GM12878 (cell line): ENCODE measurements at regions not wholly inside any gene's neighbourhood (a gene's known extent, or its start where the extent isn't known, plus 50 kb on each side); places are given as distances from the start of the nearest gene placed in this dataset.

Experiments used
- ATAC-seq: fragments of 200-7000 bp; cut with Tn5 transposase; 3 replicates; pipeline ENCODE4 v1.9.1; 2020; ENCODE audit warnings: mild to moderate bottlenecking, moderate library complexity
- BruUV-seq: library from RNA; stranded (reverse); fragments of 400-500 nt; replicated peaks from 2 replicates; lab custom pipeline; 2021; lab: Mats Ljungman, UMichigan
- CTCF ChIA-PET: fragments of 300-600 bp; sonication (Branson Sonifier 250); formaldehyde crosslinking; extraction: SDS; loops from one replicate; lab custom pipeline; 2021; ENCODE audit warnings: inconsistent platforms; lab: Yijun Ruan, JAX
- POLR2A ChIA-PET: fragments of 350-600 bp; formaldehyde crosslinking; extraction: SDS; loops from one replicate; lab custom pipeline; 2021; ENCODE audit warnings: inconsistent platforms; lab: Charles Lee
- RAD21 ChIA-PET: fragments of 300-600 bp; sonication (Branson Sonifier 250); formaldehyde crosslinking; loops from one replicate; lab custom pipeline; 2023; ENCODE audit warnings: antibody characterized with exemption; ENCODE audit not compliant: unreplicated experiment; lab: Charles Lee
- SMC1A ChIA-PET: fragments of 300-600 bp; sonication (Branson Sonifier 250); formaldehyde crosslinking; loops from one replicate; lab custom pipeline; 2023; ENCODE audit not compliant: unreplicated experiment, uncharacterized antibody; lab: Charles Lee
- DNase-seq: peaks from one replicate; pipeline ENCODE4 v3.0.0-alpha.2; 2011; ENCODE audit warnings: low read depth, low spot score
- FAIRE-seq: peaks from 3 replicates; lab custom pipeline; 2011; peaks lifted over from hg19 to GRCh38; lab: Jason Lieb, UNC
- H2AFZ ChIP-seq: 2 replicates; pipeline ENCODE4 v1.6.0; 2011; ENCODE audit warnings: low read depth, low read length, control low read depth; ENCODE audit not compliant: control insufficient read depth
- H3K27ac ChIP-seq: 2 replicates; pipeline ENCODE4 v1.5.1; 2011; ENCODE audit warnings: control low read depth; ENCODE audit not compliant: control insufficient read depth, insufficient read depth
- H3K27me3 ChIP-seq, 2 experiments: replicated peaks in 1 of 2; 2 replicates each; pipeline versions ENCODE4 v1.6.0 to v1.6.1; 2011; ENCODE audit warnings: low read length in 1 of 2; ENCODE audit not compliant: control insufficient read depth in 2 of 2, insufficient read depth in 2 of 2
- H3K36me3 ChIP-seq, 2 experiments: 2 replicates each; pipeline ENCODE4 v1.5.1; 2011; ENCODE audit warnings: low read length in 1 of 2; ENCODE audit not compliant: control insufficient read depth in 2 of 2, insufficient read depth in 2 of 2
- H3K4me1 ChIP-seq: 2 replicates; pipeline ENCODE4 v1.6.1; 2011; ENCODE audit warnings: mild to moderate bottlenecking, low read length, moderate library complexity, mixed read lengths; ENCODE audit not compliant: control insufficient read depth, insufficient read depth
- H3K4me2 ChIP-seq: 2 replicates; pipeline ENCODE4 v1.6.0; 2011; ENCODE audit warnings: control low read depth; ENCODE audit not compliant: control insufficient read depth, insufficient read depth
- H3K4me3 ChIP-seq: fragments of 200-600 bp; sonication (generic); 2 replicates; pipeline ENCODE4 v1.5.1; 2016
- H3K79me2 ChIP-seq: 2 replicates; pipeline ENCODE4 v1.6.0; 2011; ENCODE audit warnings: low read length; ENCODE audit not compliant: control insufficient read depth, insufficient read depth
- H3K9ac ChIP-seq: 2 replicates; pipeline ENCODE4 v1.8.0; 2011; ENCODE audit warnings: low read length, control low read depth, mixed read lengths; ENCODE audit not compliant: control insufficient read depth, insufficient read depth
- H3K9me3 ChIP-seq: replicated peaks from 3 replicates; pipeline ENCODE4 v1.5.1; 2011; ENCODE audit warnings: mild to moderate bottlenecking, low read length; ENCODE audit not compliant: control insufficient read depth, insufficient read depth
- H4K20me1 ChIP-seq: 2 replicates; pipeline ENCODE4 v1.6.0; 2011; ENCODE audit not compliant: control insufficient read depth, insufficient read depth
- BCL11A ChIP-seq: IDR thresholded peaks from 2 replicates; pipeline ENCODE4 v1.6.1; 2011; ENCODE audit warnings: low read depth, low read length
- BHLHE40 ChIP-seq, 2 experiments: fragments of 450-650 bp in 1 of 2; IDR thresholded peaks; 2 replicates each; pipeline ENCODE4 v1.6.1; 2011 to 2017; ENCODE audit warnings: low read depth in 2 of 2, borderline replicate concordance in 1 of 2, improper control_type of control experiment in 1 of 2, low read length in 1 of 2, mild to moderate bottlenecking in 1 of 2
- EED ChIP-seq: sonication (generic); IDR thresholded peaks from 2 replicates; pipeline ENCODE4 v1.6.1; 2016; ENCODE audit warnings: antibody characterized with exemption, low read depth
- EZH2 ChIP-seq: IDR thresholded peaks from 2 replicates; pipeline ENCODE4 v1.6.1; 2012; ENCODE audit warnings: low read depth, mild to moderate bottlenecking, control low read depth, inconsistent platforms, low read length, borderline replicate concordance; ENCODE audit not compliant: control insufficient read depth
- GABPA ChIP-seq: IDR thresholded peaks from 2 replicates; pipeline ENCODE4 v1.6.1; 2014; ENCODE audit warnings: antibody characterized with exemption, low read depth, mild to moderate bottlenecking, inconsistent platforms
- HDAC2 ChIP-seq: fragments of 200-600 bp; sonication (generic); IDR thresholded peaks from 2 replicates; pipeline ENCODE4 v1.6.1; 2017
- HDGF ChIP-seq: fragments of 450-650 bp; IDR thresholded peaks from 2 replicates; pipeline ENCODE4 v1.6.1; 2016; ENCODE audit warnings: antibody characterized with exemption
- KAT2A ChIP-seq: conservative IDR thresholded peaks from 2 replicates; pipeline ENCODE4 v1.6.1; 2011; ENCODE audit warnings: low read depth, low read length; ENCODE audit not compliant: control insufficient read depth
- RB1 ChIP-seq: fragments of 450-650 bp; formaldehyde crosslinking; IDR thresholded peaks from 2 replicates; pipeline ENCODE4 v1.6.1; 2017; ENCODE audit warnings: mild to moderate bottlenecking, borderline replicate concordance
- YBX1 ChIP-seq: fragments of 450-650 bp; IDR thresholded peaks from 2 replicates; pipeline ENCODE4 v1.6.1; 2016; ENCODE audit warnings: antibody characterized with exemption
- YY1 ChIP-seq: IDR thresholded peaks from 2 replicates; pipeline ENCODE4 v1.6.1; 2011; ENCODE audit warnings: low read depth, mild to moderate bottlenecking, low read length
- ZNF207 ChIP-seq: fragments of 450-650 bp; IDR thresholded peaks from 2 replicates; pipeline ENCODE4 v1.6.1; 2014; ENCODE audit warnings: antibody characterized with exemption, mild to moderate bottlenecking, borderline replicate concordance
- ZNF622 ChIP-seq: fragments of 450-650 bp; IDR thresholded peaks from 2 replicates; pipeline ENCODE4 v1.6.1; 2017; ENCODE audit warnings: mild to moderate bottlenecking, inconsistent platforms
- in situ Hi-C: fragments of 300-500 bp; cut with MboI; formaldehyde crosslinking; loops from 9 replicates; pipeline ENCODE4 v1.14.3; 2018; ENCODE audit warnings: mixed read lengths
- intact Hi-C: fragments of 100-400 bp; cut with micrococcal nuclease; formaldehyde crosslinking; loops from one replicate; pipeline ENCODE4 v1.14.2; 2022; ENCODE audit not compliant: unreplicated experiment
- TF ChIP-seq, protein P1 (sequence below): fragments of 450-650 bp; formaldehyde crosslinking; IDR thresholded peaks from 2 replicates; pipeline ENCODE4 v1.4.0; 2020; ENCODE audit warnings: mild to moderate bottlenecking, moderate library complexity
- TF ChIP-seq, protein P2 (sequence below): fragments of 150-350 bp; IDR thresholded peaks from 2 replicates; pipeline ENCODE4 v1.6.1; 2014; ENCODE audit warnings: mild to moderate bottlenecking, low read depth, low read length
- TF ChIP-seq, protein P3 (sequence below): fragments of 450-650 bp; formaldehyde crosslinking; IDR thresholded peaks from 2 replicates; pipeline ENCODE4 v1.4.0; 2022; ENCODE audit warnings: mild to moderate bottlenecking, moderate library complexity

DNA sequence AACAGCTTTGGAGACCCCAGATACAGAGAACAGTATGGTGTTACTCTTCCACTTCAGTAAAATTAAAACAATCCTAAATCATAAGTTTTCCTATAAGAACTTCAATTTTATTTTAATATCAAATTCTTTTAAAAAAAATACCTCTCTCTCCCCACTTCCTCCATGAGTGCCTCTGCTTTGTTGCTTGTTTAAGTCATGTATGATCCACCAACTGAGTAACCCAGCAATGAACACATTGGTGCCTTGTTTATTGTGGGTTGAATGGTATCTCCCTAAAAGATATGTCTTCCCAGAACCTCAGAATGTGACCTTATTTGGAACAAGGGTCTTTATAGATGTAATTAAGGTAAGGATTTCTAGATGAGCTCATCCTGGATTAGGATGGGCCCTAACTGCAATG, 143.5 kb upstream of the EGLN3 start:
- DNase-seq (no peak), FAIRE-seq (no peak), ATAC-seq (no peak)
- in situ Hi-C loops, result loop anchor here (5.0 kb wide), 1 partner anchor 257 kb away; no protein-coding TSS in a partner anchor
- H3K4me1 ChIP-seq, result no peaks in the 10 kb centered on the region
- H3K27me3 ChIP-seq, result no peaks in the 10 kb centered on the region
- no peaks in the 10 kb centered on the region for H3K79me2 ChIP-seq
- H3K4me3 ChIP-seq, result no peak overlapping the region
- ChIA-PET RAD21 (interaction anchor here (0.9 to 9.9 kb wide), 7 partner anchors 19 to 250 kb away, joined by 3 to 466 read pairs (median 4); no protein-coding TSS in a partner anchor), POLR2A (no interaction called here), SMC1A (interaction anchor here (0.7 to 15.2 kb wide), 13 partner anchors 9 to 249 kb away, joined by 3 to 668 read pairs (median 5); no protein-coding TSS in a partner anchor), CTCF (interaction anchor here (0.9 to 18.8 kb wide), 4 partner anchors 86 to 251 kb away, joined by 3 to 809 read pairs (median 138); no protein-coding TSS in a partner anchor)
- TF ChIP-seq ZNF622, result no peak
- TF ChIP-seq YY1, result no peak
- TF ChIP-seq, protein P1, sequence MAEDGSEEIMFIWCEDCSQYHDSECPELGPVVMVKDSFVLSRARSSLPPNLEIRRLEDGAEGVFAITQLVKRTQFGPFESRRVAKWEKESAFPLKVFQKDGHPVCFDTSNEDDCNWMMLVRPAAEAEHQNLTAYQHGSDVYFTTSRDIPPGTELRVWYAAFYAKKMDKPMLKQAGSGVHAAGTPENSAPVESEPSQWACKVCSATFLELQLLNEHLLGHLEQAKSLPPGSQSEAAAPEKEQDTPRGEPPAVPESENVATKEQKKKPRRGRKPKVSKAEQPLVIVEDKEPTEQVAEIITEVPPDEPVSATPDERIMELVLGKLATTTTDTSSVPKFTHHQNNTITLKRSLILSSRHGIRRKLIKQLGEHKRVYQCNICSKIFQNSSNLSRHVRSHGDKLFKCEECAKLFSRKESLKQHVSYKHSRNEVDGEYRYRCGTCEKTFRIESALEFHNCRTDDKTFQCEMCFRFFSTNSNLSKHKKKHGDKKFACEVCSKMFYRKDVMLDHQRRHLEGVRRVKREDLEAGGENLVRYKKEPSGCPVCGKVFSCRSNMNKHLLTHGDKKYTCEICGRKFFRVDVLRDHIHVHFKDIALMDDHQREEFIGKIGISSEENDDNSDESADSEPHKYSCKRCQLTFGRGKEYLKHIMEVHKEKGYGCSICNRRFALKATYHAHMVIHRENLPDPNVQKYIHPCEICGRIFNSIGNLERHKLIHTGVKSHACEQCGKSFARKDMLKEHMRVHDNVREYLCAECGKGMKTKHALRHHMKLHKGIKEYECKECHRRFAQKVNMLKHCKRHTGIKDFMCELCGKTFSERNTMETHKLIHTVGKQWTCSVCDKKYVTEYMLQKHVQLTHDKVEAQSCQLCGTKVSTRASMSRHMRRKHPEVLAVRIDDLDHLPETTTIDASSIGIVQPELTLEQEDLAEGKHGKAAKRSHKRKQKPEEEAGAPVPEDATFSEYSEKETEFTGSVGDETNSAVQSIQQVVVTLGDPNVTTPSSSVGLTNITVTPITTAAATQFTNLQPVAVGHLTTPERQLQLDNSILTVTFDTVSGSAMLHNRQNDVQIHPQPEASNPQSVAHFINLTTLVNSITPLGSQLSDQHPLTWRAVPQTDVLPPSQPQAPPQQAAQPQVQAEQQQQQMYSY (CRISPR knock-in tag), result no peak
- TF ChIP-seq, protein P2, sequence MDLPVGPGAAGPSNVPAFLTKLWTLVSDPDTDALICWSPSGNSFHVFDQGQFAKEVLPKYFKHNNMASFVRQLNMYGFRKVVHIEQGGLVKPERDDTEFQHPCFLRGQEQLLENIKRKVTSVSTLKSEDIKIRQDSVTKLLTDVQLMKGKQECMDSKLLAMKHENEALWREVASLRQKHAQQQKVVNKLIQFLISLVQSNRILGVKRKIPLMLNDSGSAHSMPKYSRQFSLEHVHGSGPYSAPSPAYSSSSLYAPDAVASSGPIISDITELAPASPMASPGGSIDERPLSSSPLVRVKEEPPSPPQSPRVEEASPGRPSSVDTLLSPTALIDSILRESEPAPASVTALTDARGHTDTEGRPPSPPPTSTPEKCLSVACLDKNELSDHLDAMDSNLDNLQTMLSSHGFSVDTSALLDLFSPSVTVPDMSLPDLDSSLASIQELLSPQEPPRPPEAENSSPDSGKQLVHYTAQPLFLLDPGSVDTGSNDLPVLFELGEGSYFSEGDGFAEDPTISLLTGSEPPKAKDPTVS, result no peak
- no peak for TF ChIP-seq RB1
- no peak for TF ChIP-seq HDAC2
- no peak for TF ChIP-seq GABPA
- no peak for TF ChIP-seq EED
- TF ChIP-seq HDGF, result no peak
- no peak for TF ChIP-seq EZH2
- no peak for TF ChIP-seq YBX1
- TF ChIP-seq BHLHE40 (IDR thresholded peaks at IDR 0.05; ENCODE audit: borderline replicate concordance in 1 of 2, low read depth in 2 of 2, low read length in 1 of 2), result no peak
- no peak for TF ChIP-seq KAT2A
- TF ChIP-seq, protein P3, sequence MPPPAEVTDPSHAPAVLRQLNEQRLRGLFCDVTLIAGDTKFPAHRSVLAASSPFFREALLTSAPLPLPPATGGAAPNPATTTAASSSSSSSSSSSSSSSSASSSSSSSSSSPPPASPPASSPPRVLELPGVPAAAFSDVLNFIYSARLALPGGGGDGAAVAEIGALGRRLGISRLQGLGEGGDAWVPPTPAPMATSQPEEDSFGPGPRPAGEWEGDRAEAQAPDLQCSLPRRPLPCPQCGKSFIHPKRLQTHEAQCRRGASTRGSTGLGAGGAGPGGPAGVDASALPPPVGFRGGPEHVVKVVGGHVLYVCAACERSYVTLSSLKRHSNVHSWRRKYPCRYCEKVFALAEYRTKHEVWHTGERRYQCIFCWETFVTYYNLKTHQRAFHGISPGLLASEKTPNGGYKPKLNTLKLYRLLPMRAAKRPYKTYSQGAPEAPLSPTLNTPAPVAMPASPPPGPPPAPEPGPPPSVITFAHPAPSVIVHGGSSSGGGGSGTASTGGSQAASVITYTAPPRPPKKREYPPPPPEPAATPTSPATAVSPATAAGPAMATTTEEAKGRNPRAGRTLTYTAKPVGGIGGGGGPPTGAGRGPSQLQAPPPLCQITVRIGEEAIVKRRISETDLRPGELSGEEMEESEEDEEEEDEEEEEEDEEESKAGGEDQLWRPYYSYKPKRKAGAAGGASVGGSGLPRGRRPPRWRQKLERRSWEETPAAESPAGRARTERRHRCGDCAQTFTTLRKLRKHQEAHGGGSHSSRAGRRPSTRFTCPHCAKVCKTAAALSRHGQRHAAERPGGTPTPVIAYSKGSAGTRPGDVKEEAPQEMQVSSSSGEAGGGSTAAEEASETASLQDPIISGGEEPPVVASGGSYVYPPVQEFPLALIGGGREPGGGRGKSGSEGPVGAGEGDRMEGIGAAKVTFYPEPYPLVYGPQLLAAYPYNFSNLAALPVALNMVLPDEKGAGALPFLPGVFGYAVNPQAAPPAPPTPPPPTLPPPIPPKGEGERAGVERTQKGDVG (CRISPR knock-in tag), result no peak
- no peak for TF ChIP-seq ZNF207
- TF ChIP-seq BCL11A, result no peak
- intact Hi-C loops, result loop anchor here (5.0 to 10.0 kb wide), 2 partner anchors 52 to 210 kb away; no protein-coding TSS in a partner anchor
- no peak overlapping the region for H3K27ac ChIP-seq
- BruUV-seq, result no TSS peak
- H3K36me3 ChIP-seq, result no peaks in the 10 kb centered on the region
- H2AFZ ChIP-seq, result no peak overlapping the region
- no peaks in the 10 kb centered on the region; the same call in 2 of the 3 replicates for H3K9me3 ChIP-seq
- H3K9ac ChIP-seq, result no peak overlapping the region
- no peaks in the 10 kb centered on the region for H4K20me1 ChIP-seq
- no peak overlapping the region for H3K4me2 ChIP-seq
